ENCODE measurements at regions not wholly inside any gene's neighbourhood (a gene's known extent, or its start where the extent isn't known, plus 50 kb on each side); places are given as distances from the start of the nearest gene placed in this dataset.

- TF ChIP-seq CTCF (IDR thresholded peaks at IDR 0.05) (no peak), POLR2A (IDR thresholded peaks at IDR 0.05) (no peak)
Observed at GRCh38 chr12:9380650-9381049, 172.5 kb upstream of the PZP start.

All from esophagus squamous epithelium (tissue), 4 donors.